HepG2 (cell line): ENCODE measurements at regions not wholly inside any gene's neighbourhood (a gene's known extent, or its start where the extent isn't known, plus 50 kb on each side); places are given as distances from the start of the nearest gene placed in this dataset.

Experiments
- ATAC-seq: fragments of 200-7000 bp; cut with Tn5 transposase; 3 replicates; pipeline ENCODE4 v1.9.1; 2020; ENCODE audit warnings: mild to moderate bottlenecking, moderate library complexity
- BruUV-seq: library from RNA; stranded (reverse); fragments of 400-500 nt; replicated peaks from 2 replicates; lab custom pipeline; 2021; lab: Mats Ljungman, UMichigan
- CTCF ChIA-PET: fragments of 300-600 bp; formaldehyde crosslinking; extraction: SDS; loops from one replicate; lab custom pipeline; 2021; ENCODE audit warnings: low total read pairs, inconsistent platforms, low intra/inter-chr PET ratio; lab: Yijun Ruan, JAX
- POLR2A ChIA-PET: fragments of 350-600 bp; sonication (Branson Sonifier 250); formaldehyde crosslinking; loops from one replicate; lab custom pipeline; 2020; ENCODE audit warnings: antibody characterized with exemption, inconsistent platforms; lab: Yijun Ruan, JAX
- DNase-seq: peaks from one replicate; pipeline ENCODE4 v3.0.0-alpha.2; 2015; ENCODE audit warnings: low spot score
- FAIRE-seq: peaks from 3 replicates; lab custom pipeline; 2011; peaks lifted over from hg19 to GRCh38; lab: Jason Lieb, UNC
- H2AFZ ChIP-seq: one replicate; pipeline ENCODE4 v1.6.1; 2011; ENCODE audit warnings: low read length, inconsistent platforms
- H3K27ac ChIP-seq: fragments of 300-600 bp; 3 replicates; pipeline ENCODE4 v1.8.0; 2011; ENCODE audit warnings: mixed run types, mild to moderate bottlenecking, mixed read lengths, low read length, inconsistent platforms; ENCODE audit not compliant: insufficient read depth; ENCODE audit errors: extremely low read length
- H3K27me3 ChIP-seq, 2 experiments: fragments of 200-600 bp in 1 of 2; 2 replicates in 1 of 2; 3 replicates in 1 of 2; pipeline versions ENCODE4 v1.6.0 to v1.8.0; 2011; ENCODE audit warnings: low read length in 2 of 2, mild to moderate bottlenecking in 2 of 2, moderate library complexity in 2 of 2, inconsistent platforms in 1 of 2; ENCODE audit not compliant: insufficient read depth in 2 of 2, control insufficient read depth in 1 of 2
- H3K36me3 ChIP-seq, 2 experiments: fragments of 200-600 bp in 1 of 2; replicated peaks in 1 of 2; 2 replicates in 1 of 2; 3 replicates in 1 of 2; pipeline versions ENCODE4 v1.5.1 to v1.8.0; 2011; ENCODE audit warnings: low read length in 2 of 2, inconsistent platforms in 1 of 2; ENCODE audit not compliant: insufficient read depth in 2 of 2, control insufficient read depth in 1 of 2
- H3K4me1 ChIP-seq: 2 replicates; pipeline ENCODE4 v1.5.1; 2012; ENCODE audit warnings: low read length, inconsistent platforms; ENCODE audit not compliant: insufficient read depth
- H3K4me2 ChIP-seq: 2 replicates; pipeline ENCODE4 v1.6.0; 2011; ENCODE audit warnings: low read depth, low read length, inconsistent platforms
- H3K4me3 ChIP-seq, 3 experiments: fragments of 200-600 bp in 1 of 3; sonication (generic), shearing (Covaris generic) in 1 of 3; replicated peaks in 1 of 3; 2 replicates each; pipeline ENCODE4 v1.5.1; 2011 to 2016; ENCODE audit warnings: low read length in 3 of 3, inconsistent platforms in 2 of 3, low read depth in 2 of 3, mild to moderate bottlenecking in 2 of 3, control low read depth in 1 of 3, mixed read lengths in 1 of 3; ENCODE audit not compliant: insufficient read depth in 1 of 3
- H3K79me2 ChIP-seq: one replicate; pipeline ENCODE4 v1.6.1; 2011; ENCODE audit warnings: low read length, inconsistent platforms; ENCODE audit not compliant: insufficient read depth
- H3K9ac ChIP-seq: 2 replicates; pipeline ENCODE4 v1.6.0; 2011; ENCODE audit warnings: mild to moderate bottlenecking, low read depth, low read length, inconsistent platforms; ENCODE audit not compliant: insufficient read depth
- H3K9me3 ChIP-seq: 2 replicates; pipeline ENCODE4 v1.5.1; 2012; ENCODE audit warnings: mild to moderate bottlenecking, low read length
- H4K20me1 ChIP-seq: 2 replicates; pipeline ENCODE4 v1.6.0; 2011; ENCODE audit warnings: inconsistent platforms, mild to moderate bottlenecking, low read length, moderate library complexity; ENCODE audit not compliant: insufficient read depth
- AGO2 ChIP-seq: fragments of 200-400 bp; formaldehyde crosslinking; optimal IDR thresholded peaks from 2 replicates; pipeline ENCODE3; 2017; ENCODE audit warnings: mild to moderate bottlenecking, low read depth, low read length, moderate library complexity
- ARNT2 ChIP-seq: sonication (generic); formaldehyde crosslinking; IDR thresholded peaks from 2 replicates; pipeline ENCODE4 v1.8.0; 2022; ENCODE audit warnings: mild to moderate bottlenecking, low read depth, missing genetic modification reagents, moderate library complexity
- EP300 ChIP-seq, 3 experiments: sonication (generic) in 1 of 3; formaldehyde crosslinking in 1 of 3; IDR thresholded peaks; 2 replicates each; pipeline versions ENCODE4 v1.5.1 to v1.6.1; 2011 to 2020; ENCODE audit warnings: low read depth in 2 of 3, low read length in 2 of 3, borderline replicate concordance in 1 of 3, improper control_type of control experiment in 1 of 3, mild to moderate bottlenecking in 1 of 3, missing genetic modification reagents in 1 of 3, moderate library complexity in 1 of 3
- HNF1A ChIP-seq, 2 experiments: sonication (generic) in 1 of 2; formaldehyde crosslinking in 1 of 2; IDR thresholded peaks; 2 replicates each; pipeline versions ENCODE4 v1.4.0 to v1.6.1; 2016 to 2020; ENCODE audit warnings: borderline replicate concordance in 1 of 2, low read depth in 1 of 2, mild to moderate bottlenecking in 1 of 2, missing genetic modification reagents in 1 of 2
- IRX3 ChIP-seq: sonication (generic); formaldehyde crosslinking; IDR thresholded peaks from 2 replicates; pipeline ENCODE4 v1.8.1; 2023; ENCODE audit warnings: mild to moderate bottlenecking, low read depth, missing genetic modification reagents, borderline replicate concordance
- NCOA1 ChIP-seq: sonication (generic); formaldehyde crosslinking; IDR thresholded peaks from 2 replicates; pipeline ENCODE4 v1.9.0; 2021; ENCODE audit warnings: missing genetic modification reagents
- NFKB2 ChIP-seq: sonication (generic); formaldehyde crosslinking; IDR thresholded peaks from 2 replicates; pipeline ENCODE4 v1.4.0; 2020; ENCODE audit warnings: missing genetic modification reagents, borderline replicate concordance
- ZNF615 ChIP-seq: sonication (generic); formaldehyde crosslinking; IDR thresholded peaks from 2 replicates; pipeline ENCODE4 v1.5.0; 2020; ENCODE audit warnings: mild to moderate bottlenecking, missing genetic modification reagents, borderline replicate concordance
- ZNF616 ChIP-seq: sonication (generic); formaldehyde crosslinking; IDR thresholded peaks from 2 replicates; pipeline ENCODE4 v1.5.0; 2020; ENCODE audit warnings: low read depth, mild to moderate bottlenecking, missing genetic modification reagents
- ZSCAN25 ChIP-seq: sonication (generic); formaldehyde crosslinking; IDR thresholded peaks from 2 replicates; pipeline ENCODE4 v1.8.0; 2022; ENCODE audit warnings: mild to moderate bottlenecking, missing genetic modification reagents
- WGBS: methylation state at CpG from one replicate; pipeline ENCODE4 v1.1.6; 2017; ENCODE audit warnings: low lambda C conversion rate; 5-methylcytosine and 5-hydroxymethylcytosine counted together
- in situ Hi-C: cut with HindIII; loops from 2 replicates; pipeline ENCODE4 v1.10.0; 2017; ENCODE audit warnings: low pct_unique_long_range_greater_than_20kb; ENCODE audit not compliant: extremely low pct_ligation_motif_present
- intact Hi-C: fragments of 100-400 bp; cut with micrococcal nuclease; formaldehyde crosslinking; loops from one replicate; pipeline ENCODE4 v1.10.0; 2022; ENCODE audit not compliant: unreplicated experiment
- TF ChIP-seq, protein P1 (sequence below): sonication (generic); formaldehyde crosslinking; IDR thresholded peaks from 2 replicates; pipeline ENCODE4 v1.9.0; 2021; ENCODE audit warnings: missing genetic modification reagents, borderline replicate concordance
- TF ChIP-seq, protein P2 (sequence below): sonication (generic); formaldehyde crosslinking; IDR thresholded peaks from 2 replicates; pipeline ENCODE4 v1.4.0; 2020; ENCODE audit warnings: missing genetic modification reagents, mild to moderate bottlenecking, borderline replicate concordance
- TF ChIP-seq, protein P3 (sequence below): sonication (generic); formaldehyde crosslinking; IDR thresholded peaks from 2 replicates; pipeline ENCODE4 v1.5.0; 2020; ENCODE audit warnings: missing genetic modification reagents

DNA sequence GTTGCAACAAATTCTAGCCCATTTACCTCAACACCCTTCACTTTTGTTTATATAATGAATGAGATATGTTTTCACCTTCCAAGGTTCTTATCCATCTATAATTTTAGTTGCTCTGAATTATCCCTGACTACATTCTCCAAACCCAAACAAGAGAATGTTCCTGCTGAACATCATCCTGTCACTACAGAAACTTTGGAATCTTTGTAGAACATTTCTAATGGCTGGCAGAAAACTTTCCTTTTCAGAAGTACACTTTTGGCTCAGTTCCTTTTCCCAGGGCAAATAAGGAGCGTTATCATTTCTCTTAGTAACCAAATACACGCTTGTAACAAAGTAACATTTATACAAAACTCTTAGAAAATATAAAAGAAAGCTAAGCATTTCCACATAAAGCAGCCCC is 860.6 kb upstream of the SEMA6A start:
- BruUV-seq = no TSS peak
- CTCF ChIA-PET = no interaction called here
- no peak for TF ChIP-seq IRX3 (CRISPR knock-in tag)
- TF ChIP-seq, protein P1, sequence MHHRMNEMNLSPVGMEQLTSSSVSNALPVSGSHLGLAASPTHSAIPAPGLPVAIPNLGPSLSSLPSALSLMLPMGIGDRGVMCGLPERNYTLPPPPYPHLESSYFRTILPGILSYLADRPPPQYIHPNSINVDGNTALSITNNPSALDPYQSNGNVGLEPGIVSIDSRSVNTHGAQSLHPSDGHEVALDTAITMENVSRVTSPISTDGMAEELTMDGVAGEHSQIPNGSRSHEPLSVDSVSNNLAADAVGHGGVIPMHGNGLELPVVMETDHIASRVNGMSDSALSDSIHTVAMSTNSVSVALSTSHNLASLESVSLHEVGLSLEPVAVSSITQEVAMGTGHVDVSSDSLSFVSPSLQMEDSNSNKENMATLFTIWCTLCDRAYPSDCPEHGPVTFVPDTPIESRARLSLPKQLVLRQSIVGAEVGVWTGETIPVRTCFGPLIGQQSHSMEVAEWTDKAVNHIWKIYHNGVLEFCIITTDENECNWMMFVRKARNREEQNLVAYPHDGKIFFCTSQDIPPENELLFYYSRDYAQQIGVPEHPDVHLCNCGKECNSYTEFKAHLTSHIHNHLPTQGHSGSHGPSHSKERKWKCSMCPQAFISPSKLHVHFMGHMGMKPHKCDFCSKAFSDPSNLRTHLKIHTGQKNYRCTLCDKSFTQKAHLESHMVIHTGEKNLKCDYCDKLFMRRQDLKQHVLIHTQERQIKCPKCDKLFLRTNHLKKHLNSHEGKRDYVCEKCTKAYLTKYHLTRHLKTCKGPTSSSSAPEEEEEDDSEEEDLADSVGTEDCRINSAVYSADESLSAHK (CRISPR knock-in tag) = no peak
- TF ChIP-seq NCOA1 (CRISPR knock-in tag) = no peak
- no peak for TF ChIP-seq ARNT2 (CRISPR knock-in tag)
- TF ChIP-seq, protein P2, sequence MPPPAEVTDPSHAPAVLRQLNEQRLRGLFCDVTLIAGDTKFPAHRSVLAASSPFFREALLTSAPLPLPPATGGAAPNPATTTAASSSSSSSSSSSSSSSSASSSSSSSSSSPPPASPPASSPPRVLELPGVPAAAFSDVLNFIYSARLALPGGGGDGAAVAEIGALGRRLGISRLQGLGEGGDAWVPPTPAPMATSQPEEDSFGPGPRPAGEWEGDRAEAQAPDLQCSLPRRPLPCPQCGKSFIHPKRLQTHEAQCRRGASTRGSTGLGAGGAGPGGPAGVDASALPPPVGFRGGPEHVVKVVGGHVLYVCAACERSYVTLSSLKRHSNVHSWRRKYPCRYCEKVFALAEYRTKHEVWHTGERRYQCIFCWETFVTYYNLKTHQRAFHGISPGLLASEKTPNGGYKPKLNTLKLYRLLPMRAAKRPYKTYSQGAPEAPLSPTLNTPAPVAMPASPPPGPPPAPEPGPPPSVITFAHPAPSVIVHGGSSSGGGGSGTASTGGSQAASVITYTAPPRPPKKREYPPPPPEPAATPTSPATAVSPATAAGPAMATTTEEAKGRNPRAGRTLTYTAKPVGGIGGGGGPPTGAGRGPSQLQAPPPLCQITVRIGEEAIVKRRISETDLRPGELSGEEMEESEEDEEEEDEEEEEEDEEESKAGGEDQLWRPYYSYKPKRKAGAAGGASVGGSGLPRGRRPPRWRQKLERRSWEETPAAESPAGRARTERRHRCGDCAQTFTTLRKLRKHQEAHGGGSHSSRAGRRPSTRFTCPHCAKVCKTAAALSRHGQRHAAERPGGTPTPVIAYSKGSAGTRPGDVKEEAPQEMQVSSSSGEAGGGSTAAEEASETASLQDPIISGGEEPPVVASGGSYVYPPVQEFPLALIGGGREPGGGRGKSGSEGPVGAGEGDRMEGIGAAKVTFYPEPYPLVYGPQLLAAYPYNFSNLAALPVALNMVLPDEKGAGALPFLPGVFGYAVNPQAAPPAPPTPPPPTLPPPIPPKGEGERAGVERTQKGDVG (CRISPR knock-in tag) = no peak
- TF ChIP-seq, protein P3, sequence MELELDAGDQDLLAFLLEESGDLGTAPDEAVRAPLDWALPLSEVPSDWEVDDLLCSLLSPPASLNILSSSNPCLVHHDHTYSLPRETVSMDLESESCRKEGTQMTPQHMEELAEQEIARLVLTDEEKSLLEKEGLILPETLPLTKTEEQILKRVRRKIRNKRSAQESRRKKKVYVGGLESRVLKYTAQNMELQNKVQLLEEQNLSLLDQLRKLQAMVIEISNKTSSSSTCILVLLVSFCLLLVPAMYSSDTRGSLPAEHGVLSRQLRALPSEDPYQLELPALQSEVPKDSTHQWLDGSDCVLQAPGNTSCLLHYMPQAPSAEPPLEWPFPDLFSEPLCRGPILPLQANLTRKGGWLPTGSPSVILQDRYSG = no peak
- TF ChIP-seq NFKB2 = no peak
- no peak for TF ChIP-seq HNF1A (IDR thresholded peaks at IDR 0.05; ENCODE audit: low read depth)
- no peak for TF ChIP-seq HNF1A (CRISPR knock-in tag; IDR thresholded peaks at IDR 0.05; ENCODE audit: borderline replicate concordance)
- no peak for TF ChIP-seq AGO2
- TF ChIP-seq ZNF616 (CRISPR knock-in tag) = no peak
- no peak for TF ChIP-seq ZNF615 (CRISPR knock-in tag)
- no peak for TF ChIP-seq EP300 (IDR thresholded peaks at IDR 0.05; ENCODE audit: low read depth in 2 of 2, low read length in 2 of 2)
- TF ChIP-seq EP300 (CRISPR knock-in tag; IDR thresholded peaks at IDR 0.05; ENCODE audit: borderline replicate concordance) = no peak
- TF ChIP-seq ZSCAN25 = no peak

More for the DNA sequence above, 860.6 kb upstream of the SEMA6A start:
- ATAC-seq = no peak
- Histone ChIP-seq H3K4me3 (no peak overlapping the region), H2AFZ (no peak overlapping the region), H3K9ac (no peak overlapping the region), H3K27ac (no peak overlapping the region), H3K27me3 (no peaks in the 10 kb centered on the region), H3K4me2 (no peak overlapping the region), H3K79me2 (no peaks in the 10 kb centered on the region), H3K36me3 (no peaks in the 10 kb centered on the region), H3K9me3 (no peaks in the 10 kb centered on the region), H3K4me1 (no peaks in the 10 kb centered on the region), H4K20me1 (no peaks in the 10 kb centered on the region)
- intact Hi-C loops = no loop called here
- in situ Hi-C loops = no loop called here
- 0% methylated on average over 2 of the region's 2 CpGs for WGBS
- POLR2A ChIA-PET = no interaction called here
- FAIRE-seq = no peak
- no peak for DNase-seq
